K562 (cell line): ENCODE measurements at regions not wholly inside any gene's neighbourhood (a gene's known extent, or its start where the extent isn't known, plus 50 kb on each side); places are given as distances from the start of the nearest gene placed in this dataset.

Experiments used
- ATAC-seq: fragments of 200-7000 bp; cut with Tn5 transposase; 3 replicates; pipeline ENCODE4 v1.9.1; 2020; ENCODE audit warnings: moderate library complexity
- BruUV-seq: library from RNA; stranded (reverse); fragments of 400-500 nt; replicated peaks from 2 replicates; lab custom pipeline; 2021; lab: Mats Ljungman, UMichigan
- CTCF ChIA-PET: fragments of 300-600 bp; formaldehyde crosslinking; extraction: SDS; loops from one replicate; lab custom pipeline; 2021; ENCODE audit warnings: low intra/inter-chr PET ratio; lab: Yijun Ruan, JAX
- POLR2A ChIA-PET: fragments of 300-600, 350-650 bp; sonication (Branson Sonifier 250); formaldehyde crosslinking; extraction: SDS; loops from one replicate; lab custom pipeline; 2021; ENCODE audit warnings: antibody characterized with exemption, inconsistent platforms; lab: Yijun Ruan, JAX
- DNase-seq, 4 experiments: peaks; one replicate each; pipeline versions ENCODE4 v3.0.0 to v3.0.0-alpha.2; 2011 to 2018; ENCODE audit warnings: low spot score in 3 of 4, mixed read lengths in 3 of 4; ENCODE audit errors: extremely low read depth in 1 of 4
- FAIRE-seq: peaks from 2 replicates; lab custom pipeline; 2011; peaks lifted over from hg19 to GRCh38; lab: Jason Lieb, UNC
- H2AFZ ChIP-seq: 2 replicates; pipeline ENCODE4 v1.6.0; 2011; ENCODE audit warnings: low read depth, low read length, control low read depth, inconsistent platforms
- H3K27ac ChIP-seq: fragments of 200-600 bp; 3 replicates; pipeline ENCODE4 v1.8.0; 2011; ENCODE audit warnings: low read depth, mild to moderate bottlenecking, control low read depth, inconsistent platforms, low read length, moderate library complexity, mixed read lengths; ENCODE audit errors: extremely low read depth
- H3K27me3 ChIP-seq, 2 experiments: fragments of 300-600 bp in 1 of 2; 2 replicates in 1 of 2; 3 replicates in 1 of 2; pipeline versions ENCODE4 v1.6.0 to v1.8.0; 2011; ENCODE audit warnings: inconsistent platforms in 2 of 2, low read length in 2 of 2, mild to moderate bottlenecking in 1 of 2, mixed read lengths in 1 of 2, moderate library complexity in 1 of 2; ENCODE audit not compliant: control insufficient read depth in 2 of 2, insufficient read depth in 2 of 2
- H3K36me3 ChIP-seq: fragments of 300-600 bp; 3 replicates; pipeline ENCODE4 v1.8.0; 2011; ENCODE audit warnings: mild to moderate bottlenecking, low read length, inconsistent platforms; ENCODE audit not compliant: control insufficient read depth, insufficient read depth
- H3K4me1 ChIP-seq, 2 experiments: fragments of 200-600 bp in 1 of 2; replicated peaks in 1 of 2; 2 replicates in 1 of 2; 3 replicates in 1 of 2; pipeline versions ENCODE4 v1.5.1 to v1.8.0; 2011; ENCODE audit warnings: inconsistent platforms in 2 of 2, low read length in 2 of 2, mild to moderate bottlenecking in 1 of 2, mixed read lengths in 1 of 2, moderate library complexity in 1 of 2; ENCODE audit not compliant: control insufficient read depth in 2 of 2, insufficient read depth in 2 of 2
- H3K4me2 ChIP-seq: 2 replicates; pipeline ENCODE4 v1.6.1; 2011; ENCODE audit warnings: low read length, control low read depth, inconsistent platforms, mixed read lengths; ENCODE audit not compliant: insufficient read depth
- H3K4me3 ChIP-seq: fragments of 200-600 bp; sonication (generic), shearing (Covaris generic); 2 replicates; pipeline ENCODE4 v1.5.1; 2016; ENCODE audit warnings: control low read depth, inconsistent platforms
- H3K79me2 ChIP-seq: fragments of 200-600 bp; 3 replicates; pipeline ENCODE4 v1.8.0; 2011; ENCODE audit warnings: low read length, inconsistent platforms; ENCODE audit not compliant: control insufficient read depth, insufficient read depth
- H3K9ac ChIP-seq, 2 experiments: 2 replicates each; pipeline versions ENCODE4 v1.6.0 to v1.6.1; 2011; ENCODE audit warnings: low read depth in 2 of 2, low read length in 2 of 2, control low read depth in 1 of 2, inconsistent platforms in 1 of 2, mild to moderate bottlenecking in 1 of 2, mixed read lengths in 1 of 2; ENCODE audit not compliant: insufficient read depth in 1 of 2
- H3K9me1 ChIP-seq: one replicate; pipeline ENCODE4 v1.6.0; 2011; ENCODE audit warnings: inconsistent platforms, mild to moderate bottlenecking, low read length, moderate library complexity; ENCODE audit not compliant: control insufficient read depth, insufficient read depth
- H3K9me3 ChIP-seq: replicated peaks from 2 replicates; pipeline ENCODE4 v1.5.1; 2011; ENCODE audit warnings: low read depth, low read length, inconsistent platforms; ENCODE audit not compliant: control insufficient read depth, insufficient read depth
- H4K20me1 ChIP-seq: replicated peaks from 2 replicates; pipeline ENCODE4 v1.6.1; 2011; ENCODE audit warnings: low read length, inconsistent platforms, mixed read lengths; ENCODE audit not compliant: control insufficient read depth, insufficient read depth
- CHD2 ChIP-seq: IDR thresholded peaks from 2 replicates; pipeline ENCODE4 v1.6.1; 2011; ENCODE audit warnings: low read depth, low read length
- ETS1 ChIP-seq: conservative IDR thresholded peaks from 2 replicates; pipeline ENCODE4 v1.6.1; 2011; ENCODE audit warnings: low read depth, mild to moderate bottlenecking, low read length; ENCODE audit not compliant: control insufficient read depth
- ZNF639 ChIP-seq, 2 experiments: fragments of 200-800 bp in 1 of 2; sonication (Bioruptor generic) in 1 of 2; sonication (generic) in 1 of 2; formaldehyde crosslinking in 1 of 2; IDR thresholded peaks in 1 of 2; conservative IDR thresholded peaks in 1 of 2; 2 replicates each; pipeline versions ENCODE4 v1.5.0 to v1.6.1; 2016 to 2020; ENCODE audit warnings: missing compliant biosample characterization in 1 of 2, missing genetic modification characterization in 1 of 2, missing genetic modification reagents in 1 of 2
- WGBS: fragments of 100-300 bp; shearing (Covaris generic); methylation state at CpG from one replicate; pipeline ENCODE4 v1.1.6; 2016; ENCODE audit warnings: low coverage, mixed read lengths; ENCODE audit not compliant: insufficient coverage; ENCODE audit errors: missing lambda C conversion rate; 5-methylcytosine and 5-hydroxymethylcytosine counted together
- in situ Hi-C: fragments of 300-500 bp; cut with MboI; formaldehyde crosslinking; loops from 4 replicates; pipeline ENCODE4 v1.15.0; 2018; ENCODE audit warnings: inconsistent platforms, mixed read lengths
- intact Hi-C: fragments of 100-400 bp; cut with micrococcal nuclease; formaldehyde crosslinking; loops from 2 replicates; pipeline ENCODE4 v1.14.2; 2022
- TF ChIP-seq, protein P1 (sequence below): fragments of 450-650 bp; IDR thresholded peaks from 2 replicates; pipeline ENCODE4 v1.6.1; 2018; ENCODE audit not compliant: partially characterized antibody

DNA sequence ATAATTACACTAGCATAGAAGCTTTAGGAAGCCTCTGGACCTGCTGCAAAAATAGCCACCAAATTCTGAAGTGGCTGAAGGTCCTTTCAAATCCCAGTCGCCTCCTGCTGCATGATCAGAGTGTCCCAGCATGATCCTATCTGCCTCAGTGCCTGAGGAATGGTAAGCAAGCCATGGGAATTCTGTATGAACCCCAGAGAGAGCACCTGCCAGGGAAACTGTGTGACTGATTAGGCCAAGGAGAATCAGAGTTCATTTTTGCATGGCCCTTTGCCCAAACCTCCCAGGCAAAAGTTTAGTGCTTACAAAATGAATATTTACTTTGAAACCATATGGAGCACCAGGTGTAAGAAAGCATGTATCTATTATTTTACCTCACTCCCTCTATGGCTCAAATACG is 221.4 kb downstream of the ARL4C start (continued):
- TF ChIP-seq CHD2, result no peak
- TF ChIP-seq, all 486 proteins: peak for 0

- CTCF ChIA-PET, result no interaction called here
- intact Hi-C loops, result no loop called here
Measured at GRCh38 chr2:234273887-234274584, 222.8 kb downstream of the ARL4C start.

More at GRCh38 chr2:234273887-234274584, 222.8 kb downstream of the ARL4C start:
- H2AFZ ChIP-seq, result no peak overlapping the region
- BruUV-seq, result no TSS peak
- H3K9me3 ChIP-seq, result no peaks in the 10 kb centered on the region
- WGBS, result 0% methylated on average over 9 of the region's 9 CpGs
- H3K79me2 ChIP-seq, result no peaks in the 10 kb centered on the region
- DNase-seq (no peak), FAIRE-seq (no peak), ATAC-seq (no peak)
- H3K4me3 ChIP-seq, result no peak overlapping the region
- H4K20me1 ChIP-seq, result no peaks in the 10 kb centered on the region
- in situ Hi-C loops, result no loop called here
- no peak overlapping the region for H3K4me2 ChIP-seq
- H3K9me1 ChIP-seq, result no peaks in the 10 kb centered on the region
- TF ChIP-seq, protein P1, sequence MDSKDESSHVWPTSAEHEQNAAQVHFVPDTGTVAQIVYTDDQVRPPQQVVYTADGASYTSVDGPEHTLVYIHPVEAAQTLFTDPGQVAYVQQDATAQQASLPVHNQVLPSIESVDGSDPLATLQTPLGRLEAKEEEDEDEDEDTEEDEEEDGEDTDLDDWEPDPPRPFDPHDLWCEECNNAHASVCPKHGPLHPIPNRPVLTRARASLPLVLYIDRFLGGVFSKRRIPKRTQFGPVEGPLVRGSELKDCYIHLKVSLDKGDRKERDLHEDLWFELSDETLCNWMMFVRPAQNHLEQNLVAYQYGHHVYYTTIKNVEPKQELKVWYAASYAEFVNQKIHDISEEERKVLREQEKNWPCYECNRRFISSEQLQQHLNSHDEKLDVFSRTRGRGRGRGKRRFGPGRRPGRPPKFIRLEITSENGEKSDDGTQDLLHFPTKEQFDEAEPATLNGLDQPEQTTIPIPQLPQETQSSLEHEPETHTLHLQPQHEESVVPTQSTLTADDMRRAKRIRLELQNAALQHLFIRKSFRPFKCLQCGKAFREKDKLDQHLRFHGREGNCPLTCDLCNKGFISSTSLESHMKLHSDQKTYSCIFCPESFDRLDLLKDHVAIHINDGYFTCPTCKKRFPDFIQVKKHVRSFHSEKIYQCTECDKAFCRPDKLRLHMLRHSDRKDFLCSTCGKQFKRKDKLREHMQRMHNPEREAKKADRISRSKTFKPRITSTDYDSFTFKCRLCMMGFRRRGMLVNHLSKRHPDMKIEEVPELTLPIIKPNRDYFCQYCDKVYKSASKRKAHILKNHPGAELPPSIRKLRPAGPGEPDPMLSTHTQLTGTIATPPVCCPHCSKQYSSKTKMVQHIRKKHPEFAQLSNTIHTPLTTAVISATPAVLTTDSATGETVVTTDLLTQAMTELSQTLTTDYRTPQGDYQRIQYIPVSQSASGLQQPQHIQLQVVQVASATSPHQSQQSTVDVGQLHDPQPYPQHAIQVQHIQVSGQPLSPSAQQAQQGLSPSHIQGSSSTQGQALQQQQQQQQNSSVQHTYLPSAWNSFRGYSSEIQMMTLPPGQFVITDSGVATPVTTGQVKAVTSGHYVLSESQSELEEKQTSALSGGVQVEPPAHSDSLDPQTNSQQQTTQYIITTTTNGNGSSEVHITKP, result no peak
- TF ChIP-seq ETS1 (no peak), ZNF639 (CRISPR knock-in tag; conservative IDR thresholded peaks at IDR 0.05 in 1 of 2, IDR thresholded peaks at IDR 0.05 in 1 of 2) (no peak)
- H3K27me3 ChIP-seq, result no peaks in the 10 kb centered on the region
- no peak overlapping the region for H3K9ac ChIP-seq
- no peak overlapping the region for H3K27ac ChIP-seq
- POLR2A ChIA-PET, result no interaction called here
- H3K36me3 ChIP-seq, result no peaks in the 10 kb centered on the region
- H3K4me1 ChIP-seq, result no peaks in the 10 kb centered on the region
